Spleen (tissue), 11 donors: ENCODE measurements at regions not wholly inside any gene's neighbourhood (a gene's known extent, or its start where the extent isn't known, plus 50 kb on each side); places are given as distances from the start of the nearest gene placed in this dataset.

Source experiments
- DNase-seq: peaks from one replicate; pipeline ENCODE4 v3.0.0-alpha.2; 2020
- H3K27ac ChIP-seq, 8 donors: fragments of 200-600 bp; sonication (generic) in 7 of 8; 1 replicate in 4 of 8; 2 replicates in 4 of 8; pipeline versions ENCODE4 v1.5.0 to v1.8.0; 2016 to 2021; ENCODE audit warnings: inconsistent platforms in 4 of 8, mild to moderate bottlenecking in 4 of 8, moderate library complexity in 1 of 8
- H3K27me3 ChIP-seq, 7 donors: fragments of 200-600 bp; sonication (generic) in 6 of 7; replicated peaks in 1 of 7; 1 replicate in 4 of 7; 2 replicates in 3 of 7; pipeline versions ENCODE4 v1.5.0 to v1.8.0; 2016 to 2021; ENCODE audit warnings: inconsistent platforms in 3 of 7, mild to moderate bottlenecking in 1 of 7
- H3K36me3 ChIP-seq, 6 donors: fragments of 200-600 bp; sonication (generic) in 5 of 6; 1 replicate in 4 of 6; 2 replicates in 2 of 6; pipeline versions ENCODE4 v1.5.0 to v1.8.0; 2016 to 2021; ENCODE audit warnings: inconsistent platforms in 2 of 6
- H3K4me1 ChIP-seq, 6 donors: fragments of 200-600 bp; sonication (generic) in 5 of 6; 1 replicate in 3 of 6; 2 replicates in 3 of 6; pipeline versions ENCODE4 v1.5.0 to v1.8.0; 2016 to 2021; ENCODE audit warnings: inconsistent platforms in 3 of 6
- H3K4me3 ChIP-seq, 8 donors: fragments of 200-600 bp; sonication (generic) in 7 of 8; 1 replicate in 4 of 8; 2 replicates in 4 of 8; pipeline versions ENCODE4 v1.5.0 to v1.8.0; 2016 to 2021; ENCODE audit warnings: inconsistent platforms in 4 of 8, mild to moderate bottlenecking in 4 of 8, moderate library complexity in 2 of 8
- H3K9me3 ChIP-seq, 8 donors: fragments of 200-600 bp; sonication (generic) in 7 of 8; 1 replicate in 4 of 8; 2 replicates in 4 of 8; pipeline versions ENCODE4 v1.5.0 to v1.8.0; 2016 to 2021; ENCODE audit warnings: inconsistent platforms in 4 of 8
- POLR2A ChIP-seq, 3 donors: fragments of 450-650 bp; IDR thresholded peaks; one replicate each; pipeline ENCODE4 v1.5.1; 2017; ENCODE audit warnings: antibody characterized with exemption in 3 of 3, mild to moderate bottlenecking in 1 of 3
- POLR2AphosphoS5 ChIP-seq, 3 donors: sonication (generic); formaldehyde crosslinking; IDR thresholded peaks; one replicate each; pipeline ENCODE4 v1.5.1; 2017; ENCODE audit warnings: antibody characterized with exemption in 3 of 3
- WGBS, 5 donors: extraction: QIAGEN DNeasy Blood & Tissue Kit in 3 of 5; methylation state at CpG; one replicate each; pipeline versions ENCODE4 v1.1.5 to v1.1.7; 2013 to 2018; 5-methylcytosine and 5-hydroxymethylcytosine counted together
- intact Hi-C: fragments of 100-400 bp; cut with DNase I; formaldehyde crosslinking; loops from one replicate; pipeline ENCODE4 v1.15.0; 2023; ENCODE audit warnings: low total_unique reads
- TF ChIP-seq, protein P1 (sequence below), 11 experiments: fragments of 200-600 bp in 7 of 11; fragments of 450-650 bp in 4 of 11; sonication (generic) in 4 of 11; IDR thresholded peaks in 8 of 11; conservative IDR thresholded peaks in 3 of 11; 1 replicate in 7 of 11; 2 replicates in 4 of 11; pipeline versions ENCODE4 v1.4.0 to v1.8.0; 2016 to 2021; ENCODE audit warnings: antibody characterized with exemption in 11 of 11, inconsistent platforms in 4 of 11, mild to moderate bottlenecking in 1 of 11
- donor health status: healthy with polysubstance abuse.
- donor health status: DM: no; HTN: no; CAD: no; lungs with moderate emphysema.
- donor health status: DM: no; HTN: no; CAD: no.
- donor health status: Bipolar disorder and iron deficiency.
- donor health status: healthy.
- donor health status: DM: no; HTN: no; CAD: no.
- donor health status: DM: yes; HTN: yes; CAD: no.

DNA sequence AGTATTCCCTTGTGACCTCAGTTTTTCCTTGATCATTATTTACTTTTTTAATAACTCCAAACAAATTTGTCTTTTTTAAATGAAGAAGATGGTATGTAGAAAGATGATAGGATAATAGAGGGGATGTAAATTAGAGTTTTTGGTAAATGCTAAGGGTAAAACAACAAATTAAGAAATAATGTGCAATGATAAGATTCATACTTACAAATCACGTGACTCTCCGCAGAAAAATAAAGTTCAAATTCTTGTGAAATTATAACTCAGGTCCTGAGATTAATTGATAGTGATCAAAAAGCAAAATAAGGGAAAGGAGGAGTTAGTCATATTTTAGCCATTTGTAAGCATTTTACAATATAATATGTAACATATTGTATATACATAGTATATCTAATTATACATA is 304.1 kb upstream of the KCNH7 start:
- DNase-seq, result no peak
- Histone ChIP-seq H3K27me3 (no peaks in the 10 kb centered on the region), H3K4me3 (no peak overlapping the region), H3K9me3 (peaks cover 0 to 19% (median 9%) of the 10 kb centered on the region in 8 donors), H3K36me3 (no peaks in the 10 kb centered on the region), H3K27ac (no peak overlapping the region), H3K4me1 (no peaks in the 10 kb centered on the region)
- no peak for TF ChIP-seq POLR2AphosphoS5 (IDR thresholded peaks at IDR 0.05)
- TF ChIP-seq POLR2A (IDR thresholded peaks at IDR 0.05), result no peak
- TF ChIP-seq, protein P1, sequence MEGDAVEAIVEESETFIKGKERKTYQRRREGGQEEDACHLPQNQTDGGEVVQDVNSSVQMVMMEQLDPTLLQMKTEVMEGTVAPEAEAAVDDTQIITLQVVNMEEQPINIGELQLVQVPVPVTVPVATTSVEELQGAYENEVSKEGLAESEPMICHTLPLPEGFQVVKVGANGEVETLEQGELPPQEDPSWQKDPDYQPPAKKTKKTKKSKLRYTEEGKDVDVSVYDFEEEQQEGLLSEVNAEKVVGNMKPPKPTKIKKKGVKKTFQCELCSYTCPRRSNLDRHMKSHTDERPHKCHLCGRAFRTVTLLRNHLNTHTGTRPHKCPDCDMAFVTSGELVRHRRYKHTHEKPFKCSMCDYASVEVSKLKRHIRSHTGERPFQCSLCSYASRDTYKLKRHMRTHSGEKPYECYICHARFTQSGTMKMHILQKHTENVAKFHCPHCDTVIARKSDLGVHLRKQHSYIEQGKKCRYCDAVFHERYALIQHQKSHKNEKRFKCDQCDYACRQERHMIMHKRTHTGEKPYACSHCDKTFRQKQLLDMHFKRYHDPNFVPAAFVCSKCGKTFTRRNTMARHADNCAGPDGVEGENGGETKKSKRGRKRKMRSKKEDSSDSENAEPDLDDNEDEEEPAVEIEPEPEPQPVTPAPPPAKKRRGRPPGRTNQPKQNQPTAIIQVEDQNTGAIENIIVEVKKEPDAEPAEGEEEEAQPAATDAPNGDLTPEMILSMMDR (IDR thresholded peaks at IDR 0.05 in 8 of 11, conservative IDR thresholded peaks at IDR 0.05 in 3 of 11), result no peak
- WGBS, 5 donors, result 88 to 95% (median 92%) methylated on average over 2 of the region's 2 CpGs
- intact Hi-C loops, result no loop called here

DNA sequence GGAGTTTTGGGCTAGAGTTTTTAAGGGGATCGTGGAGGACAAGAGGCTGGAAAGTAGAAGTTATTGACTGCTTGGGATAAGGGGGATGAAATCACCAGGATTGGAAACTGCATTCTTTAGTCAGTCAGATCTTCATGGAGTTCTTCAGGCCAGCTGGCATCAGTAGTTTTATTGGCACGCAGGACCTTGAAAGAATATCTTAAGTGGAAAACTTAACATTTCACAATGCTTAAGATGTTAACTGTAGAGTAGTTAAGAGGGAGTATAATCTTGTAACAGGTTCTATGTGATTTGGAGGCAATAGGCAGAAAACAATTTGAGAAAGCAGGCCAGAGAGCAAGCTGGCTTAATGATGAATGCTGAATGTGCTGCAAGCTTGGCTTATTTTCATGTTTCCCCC is 300.4 kb upstream of the KCNH7 start:
- WGBS, 5 donors, result 65 to 76% (median 70%) methylated on average over 2 of the region's 2 CpGs
- intact Hi-C loops, result no loop called here
- Histone ChIP-seq H3K4me1 (no peaks in the 10 kb centered on the region), H3K9me3 (peaks cover 0 to 7% (median 0%) of the 10 kb centered on the region in 8 donors), H3K27ac (no peak overlapping the region), H3K4me3 (no peak overlapping the region), H3K27me3 (no peaks in the 10 kb centered on the region), H3K36me3 (no peaks in the 10 kb centered on the region)
- DNase-seq, result no peak
- TF ChIP-seq POLR2AphosphoS5 (IDR thresholded peaks at IDR 0.05) (no peak), POLR2A (IDR thresholded peaks at IDR 0.05) (no peak)
- TF ChIP-seq, protein P1 (IDR thresholded peaks at IDR 0.05 in 8 of 11, conservative IDR thresholded peaks at IDR 0.05 in 3 of 11), result no peak

- no peak for DNase-seq
- TF ChIP-seq, protein P1 (IDR thresholded peaks at IDR 0.05 in 8 of 11, conservative IDR thresholded peaks at IDR 0.05 in 3 of 11), result no peak
- TF ChIP-seq POLR2A (IDR thresholded peaks at IDR 0.05), result no peak
- TF ChIP-seq POLR2AphosphoS5 (IDR thresholded peaks at IDR 0.05), result no peak
- 39 to 66% (median 62%) methylated on average over 1 of the region's 1 CpG for WGBS, 5 donors
- intact Hi-C loops, result no loop called here
- Histone ChIP-seq H3K36me3 (no peaks in the 10 kb centered on the region), H3K4me3 (no peak overlapping the region), H3K27ac (no peak overlapping the region), H3K4me1 (no peaks in the 10 kb centered on the region), H3K27me3 (no peaks in the 10 kb centered on the region), H3K9me3 (peaks cover 0 to 7% (median 0%) of the 10 kb centered on the region in 8 donors)
Observed at GRCh38 chr2:163135256-163135655, 296.7 kb upstream of the KCNH7 start.

GRCh38 chr2:163133602-163134001 is 295.0 kb upstream of the KCNH7 start:
- TF ChIP-seq POLR2A (IDR thresholded peaks at IDR 0.05) (no peak), POLR2AphosphoS5 (IDR thresholded peaks at IDR 0.05) (no peak)
- TF ChIP-seq, protein P1 (IDR thresholded peaks at IDR 0.05 in 8 of 11, conservative IDR thresholded peaks at IDR 0.05 in 3 of 11), result no peak
- H3K9me3 ChIP-seq, result peaks cover 0 to 3% (median 0%) of the 10 kb centered on the region in 8 donors
- no peak overlapping the region for H3K27ac ChIP-seq
- intact Hi-C loops, result no loop called here
- no peaks in the 10 kb centered on the region for H3K4me1 ChIP-seq
- H3K36me3 ChIP-seq, result no peaks in the 10 kb centered on the region
- H3K27me3 ChIP-seq, result no peaks in the 10 kb centered on the region
- no peak overlapping the region for H3K4me3 ChIP-seq
- DNase-seq, result no peak
